Endodermal cell (in vitro differentiated cells): ENCODE measurements at regions not wholly inside any gene's neighbourhood (a gene's known extent, or its start where the extent isn't known, plus 50 kb on each side); places are given as distances from the start of the nearest gene placed in this dataset.

Experiments
- DNase-seq: peaks from one replicate; pipeline ENCODE4 v3.0.0-alpha.2; 2017
- H3K27ac ChIP-seq: 2 replicates; pipeline ENCODE4 v1.5.1; 2013; ENCODE audit warnings: mild to moderate bottlenecking, low read depth, low read length, moderate library complexity
- H3K27me3 ChIP-seq: 2 replicates; pipeline ENCODE4 v1.6.1; 2013; ENCODE audit warnings: mild to moderate bottlenecking, low read length, moderate library complexity; ENCODE audit not compliant: insufficient read depth, control insufficient read depth, poor library complexity, severe bottlenecking
- H3K36me3 ChIP-seq: 2 replicates; pipeline ENCODE4 v1.7.0; 2013; ENCODE audit warnings: mild to moderate bottlenecking, low read length, moderate library complexity; ENCODE audit not compliant: control insufficient read depth, insufficient read depth
- H3K4me1 ChIP-seq: one replicate; pipeline ENCODE4 v1.7.0; 2013; ENCODE audit warnings: low read length; ENCODE audit not compliant: control insufficient read depth, insufficient read depth
- H3K4me3 ChIP-seq: 2 replicates; pipeline ENCODE4 v1.5.1; 2013; ENCODE audit warnings: mild to moderate bottlenecking, low read length, moderate library complexity
- H3K9ac ChIP-seq: 2 replicates; pipeline ENCODE4 v1.6.1; 2013; ENCODE audit warnings: mild to moderate bottlenecking, low read length, moderate library complexity; ENCODE audit not compliant: poor library complexity, severe bottlenecking; ENCODE audit errors: extremely low read depth
- H3K9me3 ChIP-seq: 2 replicates; pipeline ENCODE4 v1.6.1; 2013; ENCODE audit warnings: mild to moderate bottlenecking, low read length, moderate library complexity; ENCODE audit not compliant: control insufficient read depth
- H3K27ac Mint-ChIP-seq: 2 replicates; pipeline ENCODE4 v1.8.0; 2020; ENCODE audit warnings: mixed read lengths
- H3K27me3 Mint-ChIP-seq: 2 replicates; pipeline ENCODE4 v1.8.0; 2021; ENCODE audit warnings: mild to moderate bottlenecking, mixed read lengths; ENCODE audit not compliant: insufficient read depth
- H3K36me3 Mint-ChIP-seq: 2 replicates; pipeline ENCODE4 v1.8.0; 2020; ENCODE audit warnings: low read depth, mixed read lengths
- H3K4me1 Mint-ChIP-seq: 2 replicates; pipeline ENCODE4 v1.8.0; 2020; ENCODE audit warnings: mixed read lengths
- H3K4me3 Mint-ChIP-seq: 2 replicates; pipeline ENCODE4 v1.8.0; 2020; ENCODE audit warnings: mild to moderate bottlenecking, moderate library complexity, mixed read lengths
- H3K9me3 Mint-ChIP-seq: 2 replicates; pipeline ENCODE4 v1.8.0; 2020; ENCODE audit warnings: mild to moderate bottlenecking, mixed read lengths
- CTCF ChIP-seq: fragments of 200-600 bp; sonication (generic); conservative IDR thresholded peaks from 2 replicates; pipeline ENCODE4 v1.5.0; 2021; ENCODE audit warnings: antibody characterized with exemption, mild to moderate bottlenecking
- WGBS, 2 experiments: methylation state at CpG; one replicate each; pipeline versions ENCODE4 v1.1.5 to v1.1.7; 2013; ENCODE audit warnings: missing lambda C conversion rate in 2 of 2, mixed read lengths in 1 of 2; ENCODE audit not compliant: insufficient coverage in 1 of 2, insufficient read length in 1 of 2; 5-methylcytosine and 5-hydroxymethylcytosine counted together

GRCh38 chr14:100427166-100427565 is 104.0 kb downstream of the SLC25A47 start:
- no peaks in the 10 kb centered on the region for H3K27me3 ChIP-seq
- no peaks in the 10 kb centered on the region for H3K9me3 Mint-ChIP-seq
- no peak for DNase-seq
- H3K4me3 ChIP-seq: no peak overlapping the region
- no peak overlapping the region for H3K27ac ChIP-seq
- peaks cover 29% of the 10 kb centered on the region for H3K4me1 Mint-ChIP-seq
- H3K4me1 ChIP-seq: peaks cover 20% of the 10 kb centered on the region
- H3K27me3 Mint-ChIP-seq: no peaks in the 10 kb centered on the region
- no peaks in the 10 kb centered on the region for H3K36me3 ChIP-seq
- no peak overlapping the region for H3K27ac Mint-ChIP-seq
- H3K36me3 Mint-ChIP-seq: no peaks in the 10 kb centered on the region
- no peaks in the 10 kb centered on the region for H3K9me3 ChIP-seq
- TF ChIP-seq CTCF: no peak
- H3K9ac ChIP-seq: no peak overlapping the region
- H3K4me3 Mint-ChIP-seq: no peak overlapping the region
- 79 to 91% methylated on average over 6 of the region's 6 CpGs for WGBS, 2 experiments

- Histone ChIP-seq H3K4me3 (no peak overlapping the region), H3K27me3 (no peaks in the 10 kb centered on the region), H3K9ac (no peak overlapping the region), H3K36me3 (no peaks in the 10 kb centered on the region), H3K27ac (no peak overlapping the region), H3K9me3 (no peaks in the 10 kb centered on the region), H3K4me1 (peaks cover 15% of the 10 kb centered on the region)
- TF ChIP-seq CTCF: no peak
- Mint-ChIP-seq H3K9me3 (no peaks in the 10 kb centered on the region), H3K4me3 (no peak overlapping the region), H3K27ac (no peak overlapping the region), H3K36me3 (no peaks in the 10 kb centered on the region), H3K4me1 (peaks cover 23% of the 10 kb centered on the region), H3K27me3 (no peaks in the 10 kb centered on the region)
- DNase-seq: no peak
- 95% methylated on average over 8 of the region's 9 CpGs for WGBS, 2 experiments
Measured at GRCh38 chr14:100428727-100429126, 105.6 kb downstream of the SLC25A47 start.

- peaks cover 8% of the 10 kb centered on the region for H3K4me1 ChIP-seq
- Mint-ChIP-seq H3K9me3 (no peaks in the 10 kb centered on the region), H3K36me3 (no peaks in the 10 kb centered on the region), H3K27me3 (no peaks in the 10 kb centered on the region), H3K4me1 (peaks cover 15% of the 10 kb centered on the region), H3K27ac (no peak overlapping the region), H3K4me3 (no peak overlapping the region)
- H3K36me3 ChIP-seq: no peaks in the 10 kb centered on the region
- no peak for DNase-seq
- WGBS, 2 experiments: 88% methylated on average over 3 of the region's 3 CpGs; no CpG with 5 or more reads in 1 of the 2 experiments
- no peak for TF ChIP-seq CTCF
- H3K9me3 ChIP-seq: no peaks in the 10 kb centered on the region
- no peak overlapping the region for H3K4me3 ChIP-seq
- H3K27ac ChIP-seq: no peak overlapping the region
- no peak overlapping the region for H3K9ac ChIP-seq
- H3K27me3 ChIP-seq: no peaks in the 10 kb centered on the region
Measured at GRCh38 chr14:100429537-100429936, 106.4 kb downstream of the SLC25A47 start.
